ENCODE measurements at regions not wholly inside any gene's neighbourhood (a gene's known extent, or its start where the extent isn't known, plus 50 kb on each side); places are given as distances from the start of the nearest gene placed in this dataset.

DNA sequence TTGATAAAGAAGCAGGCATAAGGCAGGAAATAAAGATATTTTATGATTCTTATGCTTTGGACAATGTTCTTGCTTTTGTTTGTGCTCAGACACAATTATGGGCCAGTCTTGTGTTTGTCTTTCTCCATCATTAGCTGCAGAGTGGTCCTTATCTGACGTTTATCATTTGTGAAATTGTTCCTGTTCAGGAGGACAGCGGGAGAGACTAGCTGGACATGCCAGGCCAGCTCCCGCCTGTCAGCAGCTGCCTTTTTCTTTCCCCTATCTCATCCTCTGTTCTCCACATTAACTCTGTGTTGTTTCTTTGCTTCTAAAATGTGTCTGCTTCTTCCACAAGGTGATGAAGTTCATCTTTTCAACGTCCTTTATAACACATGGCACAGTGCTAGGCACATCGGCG lies 333.5 kb downstream of the NPIPA8 start:
- no peak for DNase-seq (ENCODE audit: low spot score)
- TF ChIP-seq, protein P1, sequence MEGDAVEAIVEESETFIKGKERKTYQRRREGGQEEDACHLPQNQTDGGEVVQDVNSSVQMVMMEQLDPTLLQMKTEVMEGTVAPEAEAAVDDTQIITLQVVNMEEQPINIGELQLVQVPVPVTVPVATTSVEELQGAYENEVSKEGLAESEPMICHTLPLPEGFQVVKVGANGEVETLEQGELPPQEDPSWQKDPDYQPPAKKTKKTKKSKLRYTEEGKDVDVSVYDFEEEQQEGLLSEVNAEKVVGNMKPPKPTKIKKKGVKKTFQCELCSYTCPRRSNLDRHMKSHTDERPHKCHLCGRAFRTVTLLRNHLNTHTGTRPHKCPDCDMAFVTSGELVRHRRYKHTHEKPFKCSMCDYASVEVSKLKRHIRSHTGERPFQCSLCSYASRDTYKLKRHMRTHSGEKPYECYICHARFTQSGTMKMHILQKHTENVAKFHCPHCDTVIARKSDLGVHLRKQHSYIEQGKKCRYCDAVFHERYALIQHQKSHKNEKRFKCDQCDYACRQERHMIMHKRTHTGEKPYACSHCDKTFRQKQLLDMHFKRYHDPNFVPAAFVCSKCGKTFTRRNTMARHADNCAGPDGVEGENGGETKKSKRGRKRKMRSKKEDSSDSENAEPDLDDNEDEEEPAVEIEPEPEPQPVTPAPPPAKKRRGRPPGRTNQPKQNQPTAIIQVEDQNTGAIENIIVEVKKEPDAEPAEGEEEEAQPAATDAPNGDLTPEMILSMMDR (IDR thresholded peaks at IDR 0.05): no peak
- no peak for ATAC-seq (ENCODE audit: low FRiP score)

DNA sequence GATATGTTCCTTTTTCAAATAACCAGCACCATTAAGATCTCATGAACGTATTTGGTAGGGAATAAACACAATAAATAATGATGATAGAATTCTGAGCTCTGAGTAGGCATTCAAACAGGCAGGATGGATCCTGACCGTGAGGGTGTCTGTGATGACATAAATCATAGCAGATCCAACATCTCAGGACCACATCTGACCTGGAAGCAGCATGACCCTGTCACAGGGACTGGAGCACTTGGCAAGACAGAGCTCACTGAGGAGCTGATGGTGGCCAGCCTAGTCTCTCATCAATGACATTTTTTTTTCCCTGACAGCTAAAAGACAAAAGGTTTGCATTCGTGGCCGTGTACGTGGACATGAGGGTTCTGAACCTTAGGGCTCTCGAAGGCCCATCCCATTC lies 337.5 kb downstream of the NPIPA8 start:
- TF ChIP-seq, protein P1 (IDR thresholded peaks at IDR 0.05): no peak
- DNase-seq (ENCODE audit: low spot score) (no peak), ATAC-seq (ENCODE audit: low FRiP score) (no peak)

DNA sequence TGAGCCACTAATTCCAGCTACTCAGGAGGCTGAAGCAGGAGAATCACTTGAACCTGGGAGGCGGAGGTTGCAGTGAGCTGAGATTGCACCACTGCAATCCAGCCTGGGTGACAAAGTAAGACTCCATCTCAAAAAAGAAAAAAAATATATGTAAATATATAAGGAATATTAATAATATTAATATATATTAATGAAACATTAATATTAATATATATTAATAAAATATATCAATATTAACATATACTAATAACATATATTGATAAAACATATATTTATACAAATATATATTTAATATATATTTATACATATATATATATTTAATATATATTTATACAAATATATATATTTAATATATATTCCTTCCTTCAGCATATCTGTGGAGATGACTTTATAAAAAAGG lies 338.0 kb downstream of the NPIPA8 start:
- ATAC-seq (ENCODE audit: low FRiP score): no peak
- DNase-seq (ENCODE audit: low spot score): no peak
- TF ChIP-seq, protein P1 (IDR thresholded peaks at IDR 0.05): no peak

DNA sequence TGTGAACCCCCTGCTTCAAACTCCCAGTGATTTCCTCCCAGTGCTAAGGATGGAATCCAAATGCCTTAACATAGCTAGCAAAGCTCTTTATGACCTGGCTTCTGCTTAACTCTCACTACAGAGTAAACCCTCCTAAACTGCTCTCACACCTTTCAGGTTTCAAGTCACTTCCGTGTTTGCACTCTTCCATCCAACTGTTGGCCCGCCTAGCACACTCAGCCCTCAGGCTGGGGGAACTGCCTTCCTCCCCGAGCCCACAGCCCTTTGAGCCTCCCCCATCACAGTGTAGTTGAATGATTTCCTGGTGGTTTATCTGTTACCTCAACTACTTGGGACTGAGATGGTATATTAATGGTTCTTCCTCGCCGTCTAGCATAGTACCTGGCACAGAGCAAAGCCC lies 342.5 kb downstream of the NPIPA8 start:
- ATAC-seq (ENCODE audit: low FRiP score): no peak
- TF ChIP-seq, protein P1 (IDR thresholded peaks at IDR 0.05): no peak

DNA sequence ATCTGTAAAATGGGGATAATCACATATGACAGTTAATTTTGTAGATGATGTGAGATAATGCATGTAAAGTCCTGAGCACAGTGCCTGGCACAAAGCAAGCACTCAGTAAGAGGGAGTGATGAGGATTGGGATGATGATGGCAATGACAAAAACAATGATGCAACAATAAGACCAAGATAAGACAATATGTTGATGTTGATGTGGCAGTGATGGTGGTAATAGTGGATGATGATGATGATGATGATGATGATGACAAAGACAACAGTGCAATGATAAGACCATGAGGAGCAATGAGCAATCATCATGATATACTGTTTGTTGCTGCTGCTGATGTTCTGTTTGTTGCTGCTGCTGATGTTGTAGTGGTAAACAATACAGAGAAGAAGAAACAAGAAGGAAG lies 344.1 kb downstream of the NPIPA8 start:
- ATAC-seq (ENCODE audit: low FRiP score) (no peak), DNase-seq (ENCODE audit: low spot score) (no peak)
- TF ChIP-seq, protein P1 (IDR thresholded peaks at IDR 0.05): no peak

More for the DNA sequence above, 342.5 kb downstream of the NPIPA8 start:
- no peak for DNase-seq (ENCODE audit: low spot score)

DNA sequence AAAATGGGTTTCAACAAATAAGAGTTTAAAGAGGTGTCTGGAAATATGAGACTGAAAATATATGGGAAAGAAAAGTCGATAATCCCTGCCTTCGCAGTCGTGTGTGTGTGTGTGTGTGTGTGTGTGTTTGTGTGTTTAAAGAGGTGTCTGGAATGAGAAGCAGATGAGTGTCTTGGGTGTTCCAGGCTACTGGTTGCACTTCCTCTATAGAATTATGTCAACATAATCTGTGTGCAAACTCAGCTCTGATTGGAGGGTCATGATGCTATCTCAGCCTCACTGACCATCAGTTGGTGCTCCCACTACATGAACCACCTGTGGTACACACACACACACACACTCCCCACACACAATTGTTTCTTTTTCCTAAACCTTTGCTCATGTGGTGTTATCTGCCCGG lies 347.3 kb downstream of the NPIPA8 start:
- TF ChIP-seq, protein P1 (IDR thresholded peaks at IDR 0.05): no peak

DNA sequence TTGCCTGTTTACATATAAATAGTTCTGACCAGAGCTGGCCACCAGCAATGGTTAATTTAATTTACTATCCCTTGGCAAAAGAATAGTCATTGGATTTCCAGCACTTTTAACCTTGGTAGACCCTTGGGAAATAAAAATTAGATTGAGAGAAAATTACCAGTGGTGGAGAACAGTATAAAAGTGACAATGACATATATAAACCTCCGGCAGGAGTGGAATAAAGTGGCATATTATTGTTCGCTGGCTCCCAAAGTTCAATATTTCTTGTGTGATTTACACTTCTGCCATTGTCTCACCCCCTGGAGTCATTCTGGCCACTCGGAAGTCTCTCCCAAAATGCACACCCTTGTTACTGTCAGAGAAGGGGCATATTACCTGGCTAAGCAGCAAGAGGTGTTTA lies 347.7 kb downstream of the NPIPA8 start:
- DNase-seq (ENCODE audit: low spot score) (no peak), ATAC-seq (ENCODE audit: low FRiP score) (no peak)
- TF ChIP-seq, protein P1 (IDR thresholded peaks at IDR 0.05): no peak

More for the DNA sequence above, 347.3 kb downstream of the NPIPA8 start:
- ATAC-seq (ENCODE audit: low FRiP score) (no peak), DNase-seq (ENCODE audit: low spot score) (no peak)
